ENCODE measurements at regions not wholly inside any gene's neighbourhood (a gene's known extent, or its start where the extent isn't known, plus 50 kb on each side); places are given as distances from the start of the nearest gene placed in this dataset.

DNA sequence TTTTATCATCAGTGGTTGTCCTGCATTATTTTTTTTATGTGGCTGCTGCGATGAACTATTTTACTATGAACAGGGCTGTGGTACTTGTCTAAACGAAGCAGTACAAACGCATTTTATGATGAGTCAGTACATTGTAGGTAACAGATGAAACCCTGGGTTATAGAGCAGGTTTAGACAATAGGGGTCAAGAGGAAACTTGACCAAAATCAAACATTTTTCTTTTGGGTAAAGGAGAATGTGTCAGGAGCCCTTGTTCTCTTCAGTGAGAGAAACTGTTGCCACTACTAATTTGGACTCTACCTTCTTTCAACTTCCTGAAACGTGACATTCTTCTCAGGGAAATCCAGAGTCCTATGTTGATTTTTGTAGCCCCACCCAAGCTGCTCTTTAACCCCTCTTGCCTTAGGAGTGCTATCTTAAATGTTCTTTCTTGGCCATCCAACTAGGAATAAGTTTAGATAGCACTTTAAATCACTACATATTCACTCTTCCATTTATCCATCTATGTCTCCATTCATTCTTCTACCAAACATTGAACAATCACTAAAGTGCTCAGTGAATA lies 415.8 kb upstream of the NR3C2 start (continued):
- TF ChIP-seq ZNF629 (tag by site-specific recombination; IDR thresholded peaks at IDR 0.05) (no peak), KLF8 (tag by site-specific recombination; IDR thresholded peaks at IDR 0.05) (no peak), ZBTB26 (tag by site-specific recombination; optimal IDR thresholded peaks at IDR 0.05) (no peak), ZNF670 (tag by site-specific recombination; IDR thresholded peaks at IDR 0.05; ENCODE audit: low read depth) (no peak)

- ChIA-PET CTCF (no interaction called here), POLR2A (no interaction called here)
- no peaks in the 10 kb centered on the region for H3K4me1 ChIP-seq (ENCODE audit: control insufficient read depth, insufficient read depth, low read length)
- H3K4me3 ChIP-seq (ENCODE audit: low read depth, low read length) = no peak overlapping the region
- TF ChIP-seq SALL2 (tag by site-specific recombination; IDR thresholded peaks at IDR 0.05; ENCODE audit: borderline replicate concordance) (no peak), ZNF266 (tag by site-specific recombination; IDR thresholded peaks at IDR 0.05; ENCODE audit: low read depth) (no peak), ZBTB1 (tag by site-specific recombination; IDR thresholded peaks at IDR 0.05) (no peak), ZNF701 (tag by site-specific recombination; IDR thresholded peaks at IDR 0.05) (no peak), ZNF626 (tag by site-specific recombination; IDR thresholded peaks at IDR 0.05) (no peak), ZNF121 (tag by site-specific recombination; IDR thresholded peaks at IDR 0.05) (no peak)
- no peaks in the 10 kb centered on the region for H3K36me3 ChIP-seq (ENCODE audit: control insufficient read depth in 2 of 2, insufficient read depth in 1 of 2, low read length in 2 of 2)
- H3K27ac ChIP-seq (ENCODE audit: extremely low read depth, low read depth, low read length) = no peak overlapping the region
- H3K9me3 ChIP-seq (ENCODE audit: control insufficient read depth, insufficient read depth, low read depth, low read length) = no peaks in the 10 kb centered on the region
These were observed 415.2 kb upstream of the NR3C2 start for GRCh38 chr4:148857239-148857972.

GRCh38 chr4:148854203-148854602 lies 412.0 kb upstream of the NR3C2 start:
- Histone ChIP-seq H3K9me3 (ENCODE audit: control insufficient read depth, insufficient read depth, low read depth, low read length) (no peaks in the 10 kb centered on the region), H3K4me3 (ENCODE audit: low read depth, low read length) (no peak overlapping the region), H3K4me1 (ENCODE audit: control insufficient read depth, insufficient read depth, low read length) (no peaks in the 10 kb centered on the region), H3K36me3 (ENCODE audit: control insufficient read depth in 2 of 2, insufficient read depth in 1 of 2, low read length in 2 of 2) (no peaks in the 10 kb centered on the region), H3K27ac (ENCODE audit: extremely low read depth, low read depth, low read length) (no peak overlapping the region)
- CTCF ChIA-PET = no interaction called here
- POLR2A ChIA-PET = no interaction called here
- TF ChIP-seq KLF9 (tag by site-specific recombination; IDR thresholded peaks at IDR 0.05; ENCODE audit: low read depth) = no peak
- TF ChIP-seq ZNF23 (tag by site-specific recombination; IDR thresholded peaks at IDR 0.05; ENCODE audit: borderline replicate concordance) = no peak
- TF ChIP-seq ZBTB21 (tag by site-specific recombination; IDR thresholded peaks at IDR 0.05) = no peak
- no peak for TF ChIP-seq ZNF335 (tag by site-specific recombination; conservative IDR thresholded peaks at IDR 0.05)
- TF ChIP-seq, protein P1, sequence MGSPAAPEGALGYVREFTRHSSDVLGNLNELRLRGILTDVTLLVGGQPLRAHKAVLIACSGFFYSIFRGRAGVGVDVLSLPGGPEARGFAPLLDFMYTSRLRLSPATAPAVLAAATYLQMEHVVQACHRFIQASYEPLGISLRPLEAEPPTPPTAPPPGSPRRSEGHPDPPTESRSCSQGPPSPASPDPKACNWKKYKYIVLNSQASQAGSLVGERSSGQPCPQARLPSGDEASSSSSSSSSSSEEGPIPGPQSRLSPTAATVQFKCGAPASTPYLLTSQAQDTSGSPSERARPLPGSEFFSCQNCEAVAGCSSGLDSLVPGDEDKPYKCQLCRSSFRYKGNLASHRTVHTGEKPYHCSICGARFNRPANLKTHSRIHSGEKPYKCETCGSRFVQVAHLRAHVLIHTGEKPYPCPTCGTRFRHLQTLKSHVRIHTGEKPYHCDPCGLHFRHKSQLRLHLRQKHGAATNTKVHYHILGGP (tag by site-specific recombination; IDR thresholded peaks at IDR 0.05) = no peak
- TF ChIP-seq ZNF394 (tag by site-specific recombination; IDR thresholded peaks at IDR 0.05; ENCODE audit: borderline replicate concordance) = no peak
- no peak for TF ChIP-seq SCRT1 (tag by site-specific recombination; IDR thresholded peaks at IDR 0.05; ENCODE audit: borderline replicate concordance)
- TF ChIP-seq ZNF157 (tag by site-specific recombination; IDR thresholded peaks at IDR 0.05) = no peak
- no peak for TF ChIP-seq ZSCAN23 (tag by site-specific recombination; IDR thresholded peaks at IDR 0.05)
- no peak for TF ChIP-seq FEZF1 (tag by site-specific recombination; IDR thresholded peaks at IDR 0.05)
- no peak for TF ChIP-seq ZNF596 (tag by site-specific recombination; IDR thresholded peaks at IDR 0.05)
- TF ChIP-seq OVOL3 (tag by site-specific recombination; IDR thresholded peaks at IDR 0.05) = no peak
- no peak for TF ChIP-seq ZNF184 (tag by site-specific recombination; IDR thresholded peaks at IDR 0.05)
- no peak for TF ChIP-seq ZNF518A (tag by site-specific recombination; conservative IDR thresholded peaks at IDR 0.05; ENCODE audit: low read depth)
- no peak for TF ChIP-seq ZNF530 (tag by site-specific recombination; IDR thresholded peaks at IDR 0.05; ENCODE audit: low read depth)
- TF ChIP-seq EGR2 (tag by site-specific recombination; IDR thresholded peaks at IDR 0.05; ENCODE audit: low read depth) = no peak
- no peak for TF ChIP-seq MEIS1 (CRISPR knock-in tag; IDR thresholded peaks at IDR 0.05; ENCODE audit: borderline replicate concordance)
- TF ChIP-seq ZNF133 (tag by site-specific recombination; IDR thresholded peaks at IDR 0.05) = no peak
